MCF 10A (cell line): ENCODE measurements at regions not wholly inside any gene's neighbourhood (a gene's known extent, or its start where the extent isn't known, plus 50 kb on each side); places are given as distances from the start of the nearest gene placed in this dataset.

Experiments
- BruUV-seq: library from RNA; stranded (reverse); fragments of 400-500 nt; replicated peaks from 2 replicates; lab custom pipeline; 2021; lab: Mats Ljungman, UMichigan
- CTCF ChIA-PET: fragments of 300-600 bp; sonication (Branson Sonifier 250); formaldehyde crosslinking; extraction: SDS; loops from one replicate; lab custom pipeline; 2021; ENCODE audit warnings: antibody characterized with exemption, inconsistent platforms; lab: Yijun Ruan, JAX
- POLR2A ChIA-PET: fragments of 300-600, 350-650 bp; sonication (Branson Sonifier 250); formaldehyde crosslinking; extraction: SDS; loops from one replicate; lab custom pipeline; 2020; ENCODE audit warnings: antibody characterized with exemption, inconsistent platforms; lab: Yijun Ruan, JAX
- DNase-seq: peaks from one replicate; pipeline ENCODE4 v3.0.0-alpha.2; 2018; ENCODE audit not compliant: unreplicated experiment
- H3K27ac Mint-ChIP-seq: one replicate; pipeline ENCODE4 v1.8.0; 2022; ENCODE audit warnings: mild to moderate bottlenecking, low read depth, mixed read lengths; ENCODE audit not compliant: unreplicated experiment
- H3K27me3 Mint-ChIP-seq: one replicate; pipeline ENCODE4 v1.8.0; 2022; ENCODE audit warnings: mixed read lengths; ENCODE audit not compliant: insufficient read depth, unreplicated experiment
- H3K36me3 Mint-ChIP-seq: one replicate; pipeline ENCODE4 v1.8.0; 2022; ENCODE audit warnings: mild to moderate bottlenecking, moderate library complexity, mixed read lengths; ENCODE audit not compliant: insufficient read depth, unreplicated experiment
- H3K4me1 Mint-ChIP-seq: one replicate; pipeline ENCODE4 v1.8.0; 2022; ENCODE audit warnings: mixed read lengths; ENCODE audit not compliant: insufficient read depth, unreplicated experiment
- H3K4me3 Mint-ChIP-seq: one replicate; pipeline ENCODE4 v1.8.0; 2022; ENCODE audit warnings: mild to moderate bottlenecking, moderate library complexity, mixed read lengths; ENCODE audit not compliant: unreplicated experiment
- H3K9me3 Mint-ChIP-seq: one replicate; pipeline ENCODE4 v1.8.0; 2022; ENCODE audit warnings: mixed read lengths; ENCODE audit not compliant: unreplicated experiment
- CTCF ChIP-seq: fragments of 200-600 bp; IDR thresholded peaks from one replicate; pipeline ENCODE4 v1.8.0; 2022; ENCODE audit warnings: antibody characterized with exemption, mild to moderate bottlenecking; ENCODE audit not compliant: unreplicated experiment
- intact Hi-C: fragments of 100-400 bp; cut with micrococcal nuclease; formaldehyde crosslinking; loops from 2 replicates; pipeline ENCODE4 v1.14.1; 2022

GRCh38 chr2:80896576-80896975, 592.0 kb upstream of the LRRTM1 start:
- H3K9me3 Mint-ChIP-seq: no peaks in the 10 kb centered on the region
- H3K27ac Mint-ChIP-seq: no peak overlapping the region
- H3K4me3 Mint-ChIP-seq: no peak overlapping the region
- H3K27me3 Mint-ChIP-seq: no peaks in the 10 kb centered on the region
- POLR2A ChIA-PET: no interaction called here
- BruUV-seq: no TSS peak
- no peaks in the 10 kb centered on the region for H3K4me1 Mint-ChIP-seq
- intact Hi-C loops: no loop called here
- CTCF ChIA-PET: interaction anchor here (0.8 kb wide), 1 partner anchor 558 kb away, joined by 5 read pairs; no protein-coding TSS in a partner anchor
- no peak for TF ChIP-seq CTCF
- H3K36me3 Mint-ChIP-seq: no peaks in the 10 kb centered on the region
- DNase-seq: no peak

- TF ChIP-seq CTCF: no peak
- no peak overlapping the region for H3K27ac Mint-ChIP-seq
- H3K4me1 Mint-ChIP-seq: no peaks in the 10 kb centered on the region
- DNase-seq: no peak
- no TSS peak for BruUV-seq
- no peaks in the 10 kb centered on the region for H3K36me3 Mint-ChIP-seq
- H3K9me3 Mint-ChIP-seq: no peaks in the 10 kb centered on the region
- CTCF ChIA-PET: no interaction called here
- intact Hi-C loops: no loop called here
- POLR2A ChIA-PET: no interaction called here
- H3K27me3 Mint-ChIP-seq: no peaks in the 10 kb centered on the region
- no peak overlapping the region for H3K4me3 Mint-ChIP-seq
Observed at GRCh38 chr2:80894486-80894885, 589.9 kb upstream of the LRRTM1 start.

GRCh38 chr2:80893711-80894110, 589.2 kb upstream of the LRRTM1 start:
- no peak overlapping the region for H3K4me3 Mint-ChIP-seq
- no TSS peak for BruUV-seq
- no peak for TF ChIP-seq CTCF
- H3K36me3 Mint-ChIP-seq: no peaks in the 10 kb centered on the region
- ChIA-PET POLR2A (no interaction called here), CTCF (interaction anchor here (0.9 kb wide), 1 partner anchor 9 kb away, joined by 5 read pairs; no protein-coding TSS in a partner anchor)
- no peak overlapping the region for H3K27ac Mint-ChIP-seq
- no peak for DNase-seq
- intact Hi-C loops: no loop called here
- H3K4me1 Mint-ChIP-seq: no peaks in the 10 kb centered on the region
- H3K27me3 Mint-ChIP-seq: no peaks in the 10 kb centered on the region
- H3K9me3 Mint-ChIP-seq: no peaks in the 10 kb centered on the region

GRCh38 chr2:80889009-80889408, 584.5 kb upstream of the LRRTM1 start:
- TF ChIP-seq CTCF: no peak

More at GRCh38 chr2:80889009-80889408, 584.5 kb upstream of the LRRTM1 start:
- H3K9me3 Mint-ChIP-seq: no peaks in the 10 kb centered on the region
- no peak overlapping the region for H3K27ac Mint-ChIP-seq
- no peak for DNase-seq
- ChIA-PET POLR2A (no interaction called here), CTCF (interaction anchor here (0.6 to 1.1 kb wide), 3 partner anchors 22 to 561 kb away, joined by 3 to 6 read pairs (median 4); no protein-coding TSS in a partner anchor)
- H3K36me3 Mint-ChIP-seq: no peaks in the 10 kb centered on the region
- no TSS peak for BruUV-seq
- no peak overlapping the region for H3K4me3 Mint-ChIP-seq
- intact Hi-C loops: no loop called here
- no peaks in the 10 kb centered on the region for H3K4me1 Mint-ChIP-seq
- H3K27me3 Mint-ChIP-seq: no peaks in the 10 kb centered on the region
